IPS DF 4.7 (cell line): ENCODE measurements at regions not wholly inside any gene's neighbourhood (a gene's known extent, or its start where the extent isn't known, plus 50 kb on each side); places are given as distances from the start of the nearest gene placed in this dataset.

Experiments
- DNase-seq: peaks from one replicate; pipeline ENCODE4 v3.0.0-alpha.2; 2013; ENCODE audit warnings: low spot score; ENCODE audit errors: extremely low read depth

GRCh38 chr3:99009851-99010250 is 108.4 kb upstream of the DCBLD2 start:
- no peak for DNase-seq

GRCh38 chr3:99006686-99007085 is 105.2 kb upstream of the DCBLD2 start:
- DNase-seq: no peak

- DNase-seq: no peak
These were observed 98.2 kb upstream of the DCBLD2 start for GRCh38 chr3:98999675-99000074.

- DNase-seq: no peak
These were observed 92.8 kb upstream of the DCBLD2 start for GRCh38 chr3:98994128-98994762.

GRCh38 chr3:98991393-98991792 is 89.9 kb upstream of the DCBLD2 start:
- no peak for DNase-seq

- DNase-seq: no peak
These were observed 89.2 kb upstream of the DCBLD2 start for GRCh38 chr3:98990657-98991056.

GRCh38 chr3:98986073-98986472 is 84.6 kb upstream of the DCBLD2 start:
- DNase-seq: peak; percentile 9

- DNase-seq: no peak
These were observed 83.9 kb upstream of the DCBLD2 start for GRCh38 chr3:98985431-98985830.

GRCh38 chr3:98984024-98984423 is 82.5 kb upstream of the DCBLD2 start:
- DNase-seq: no peak

- DNase-seq: no peak
These were observed 80.9 kb upstream of the DCBLD2 start for GRCh38 chr3:98982351-98982750.

GRCh38 chr3:98980915-98981596 is 79.6 kb upstream of the DCBLD2 start:
- no peak for DNase-seq

GRCh38 chr3:98979296-98979695 is 77.8 kb upstream of the DCBLD2 start:
- DNase-seq: no peak

- no peak for DNase-seq
These were observed 76.7 kb upstream of the DCBLD2 start for GRCh38 chr3:98978068-98978811.

GRCh38 chr3:98977520-98977919 is 76.0 kb upstream of the DCBLD2 start:
- no peak for DNase-seq

- DNase-seq: no peak
These were observed 72.9 kb upstream of the DCBLD2 start for GRCh38 chr3:98974442-98974841.

- no peak for DNase-seq
These were observed 71.2 kb upstream of the DCBLD2 start for GRCh38 chr3:98972720-98973119.

- DNase-seq: no peak
These were observed 70.7 kb upstream of the DCBLD2 start for GRCh38 chr3:98972155-98972554.

- no peak for DNase-seq
These were observed 69.7 kb upstream of the DCBLD2 start for GRCh38 chr3:98971169-98971681.

- no peak for DNase-seq
These were observed 67.8 kb upstream of the DCBLD2 start for GRCh38 chr3:98969295-98969694.

- no peak for DNase-seq
These were observed 67.3 kb upstream of the DCBLD2 start for GRCh38 chr3:98968824-98969223.

GRCh38 chr3:98968347-98968746 is 66.9 kb upstream of the DCBLD2 start:
- DNase-seq: no peak

- DNase-seq: no peak
These were observed 66.3 kb upstream of the DCBLD2 start for GRCh38 chr3:98967758-98968157.
